LNCaP clone FGC (cell line): ENCODE measurements at regions not wholly inside any gene's neighbourhood (a gene's known extent, or its start where the extent isn't known, plus 50 kb on each side); places are given as distances from the start of the nearest gene placed in this dataset.

Experiments
- DNase-seq: peaks from one replicate; pipeline ENCODE4 v3.0.0-alpha.2; 2011; ENCODE audit warnings: low read depth
- H3K4me3 ChIP-seq: 2 replicates; pipeline ENCODE4 v1.5.1; 2011; ENCODE audit warnings: mild to moderate bottlenecking, low read depth, low read length, control low read depth
- CTCF ChIP-seq: IDR thresholded peaks from 2 replicates; pipeline ENCODE4 v1.5.1; 2012; ENCODE audit warnings: mild to moderate bottlenecking; ENCODE audit not compliant: control insufficient read depth, insufficient read depth; ENCODE audit errors: extremely low read depth

GRCh38 chr9:129407905-129408452 is 212.9 kb downstream of the C9orf50 start:
- no peak for DNase-seq
- TF ChIP-seq CTCF: no peak

GRCh38 chr9:129406278-129407225 is 214.3 kb downstream of the C9orf50 start:
- no peak overlapping the region for H3K4me3 ChIP-seq
- DNase-seq: no peak
- no peak for TF ChIP-seq CTCF

More at GRCh38 chr9:129407905-129408452, 212.9 kb downstream of the C9orf50 start:
- H3K4me3 ChIP-seq: no peak overlapping the region

DNA sequence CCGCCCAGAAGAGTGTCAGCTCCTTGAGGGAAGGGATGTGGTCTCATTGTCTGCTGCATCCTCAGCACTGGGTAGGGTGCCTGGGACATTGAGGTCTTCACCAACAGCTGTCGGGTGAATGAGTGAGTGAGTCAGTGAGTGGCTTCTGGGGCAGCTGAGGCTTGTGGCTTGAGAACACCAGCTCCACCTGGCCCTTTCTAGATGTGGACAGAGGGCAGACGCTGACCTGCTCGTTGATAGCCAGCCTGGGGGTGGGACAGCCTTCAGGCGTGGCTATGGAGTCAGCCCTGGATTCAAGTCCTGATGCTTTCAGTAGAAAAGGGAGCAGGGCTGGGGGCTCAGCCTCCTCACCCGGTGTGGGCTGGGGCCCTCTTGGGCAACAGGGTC is 215.1 kb downstream of the C9orf50 start:
- no peak overlapping the region for H3K4me3 ChIP-seq
- no peak for DNase-seq
- no peak for TF ChIP-seq CTCF

- no peak overlapping the region for H3K4me3 ChIP-seq
- no peak for DNase-seq
- no peak for TF ChIP-seq CTCF
Measured at GRCh38 chr9:129405089-129405826, 215.6 kb downstream of the C9orf50 start.

- no peak for DNase-seq
- no peak overlapping the region for H3K4me3 ChIP-seq
- TF ChIP-seq CTCF: no peak
Measured at GRCh38 chr9:129404621-129405020, 216.3 kb downstream of the C9orf50 start.

GRCh38 chr9:129403779-129404620 is 216.9 kb downstream of the C9orf50 start:
- no peak for TF ChIP-seq CTCF
- no peak overlapping the region for H3K4me3 ChIP-seq
- DNase-seq: no peak
